HG03469 (cell line): ENCODE measurements at regions not wholly inside any gene's neighbourhood (a gene's known extent, or its start where the extent isn't known, plus 50 kb on each side); places are given as distances from the start of the nearest gene placed in this dataset.

ENCODE experiments used
- ATAC-seq: cut with Tn5 transposase; IDR thresholded peaks from one replicate; pipeline ENCODE4 v1.9.1; 2021; ENCODE audit warnings: mild to moderate bottlenecking, moderate library complexity, moderate number of reproducible peaks; ENCODE audit not compliant: unreplicated experiment

DNA sequence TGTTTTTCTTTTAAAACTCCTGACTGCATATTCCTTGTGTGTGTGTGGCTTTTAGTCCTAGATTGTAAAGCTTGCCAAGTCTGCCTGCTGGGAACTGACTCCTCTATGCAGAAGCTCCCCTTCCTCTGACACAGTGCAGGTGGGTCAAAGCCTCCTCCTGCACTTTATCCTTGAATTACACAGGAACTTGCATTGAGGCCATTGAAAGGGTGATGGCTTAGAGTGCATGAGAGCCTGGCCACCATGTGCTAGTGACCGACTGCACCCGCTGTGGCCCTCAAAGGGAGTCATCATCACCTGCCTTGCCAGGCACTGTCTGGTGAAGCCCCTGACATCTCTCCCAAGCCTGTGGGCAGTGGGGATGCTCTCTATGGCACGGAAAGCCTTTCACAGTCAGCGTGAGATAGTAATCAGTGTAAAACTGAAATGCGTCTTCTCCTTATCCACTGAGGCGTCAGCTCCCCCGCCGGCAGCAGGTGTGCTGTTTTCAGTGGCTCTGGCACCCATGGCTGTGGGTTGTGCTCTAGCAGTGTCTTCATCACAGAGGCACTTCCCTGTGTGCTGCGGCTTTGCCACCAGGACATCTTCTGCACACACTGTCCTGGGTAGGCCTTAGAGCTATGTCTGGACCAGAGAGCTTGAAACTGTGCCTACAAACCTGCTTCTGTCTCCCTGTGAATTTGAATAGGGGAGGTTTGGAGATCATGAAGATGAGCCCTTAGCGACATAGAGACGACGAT lies 87.9 kb downstream of the THBS2 start:
- no peak for ATAC-seq

DNA sequence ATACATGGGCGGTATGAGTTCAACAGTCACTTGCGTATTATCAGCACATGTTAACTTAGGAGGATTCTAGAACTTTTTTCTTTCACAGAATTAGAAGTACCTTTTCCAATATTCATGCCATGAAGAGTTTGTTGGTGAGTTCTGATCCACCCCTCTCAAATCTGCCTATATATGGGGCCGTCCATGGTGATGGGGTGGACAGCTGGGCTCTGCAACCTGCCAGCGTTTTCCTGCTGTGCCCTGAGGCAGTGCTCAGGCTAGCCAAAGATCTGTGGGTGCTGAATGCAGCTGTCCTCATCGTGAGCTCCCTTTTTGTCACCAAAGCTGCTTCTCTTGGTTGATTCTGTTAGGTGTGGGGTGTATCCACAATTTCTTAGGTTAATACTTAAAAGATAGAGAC lies 88.7 kb downstream of the THBS2 start:
- no peak for ATAC-seq

DNA sequence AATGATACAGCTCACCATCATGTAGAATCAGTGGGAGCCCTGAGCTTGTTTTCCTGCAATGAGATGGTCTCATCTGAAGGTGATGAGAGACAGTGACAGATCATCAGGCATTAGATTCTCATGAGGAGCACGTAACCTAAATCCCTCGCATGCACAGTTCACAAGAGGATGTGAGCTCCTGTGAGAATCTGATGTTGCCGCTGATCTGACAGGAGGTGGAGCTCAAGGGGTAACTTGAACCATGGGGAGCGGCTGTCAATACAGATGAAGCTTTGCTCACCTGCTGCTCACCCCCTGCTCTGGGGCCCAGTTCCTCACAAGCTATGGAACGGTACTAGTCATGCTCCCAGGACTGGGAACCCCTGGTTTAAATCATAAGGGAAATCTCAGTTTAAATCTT lies 89.2 kb downstream of the THBS2 start:
- ATAC-seq = no peak

DNA sequence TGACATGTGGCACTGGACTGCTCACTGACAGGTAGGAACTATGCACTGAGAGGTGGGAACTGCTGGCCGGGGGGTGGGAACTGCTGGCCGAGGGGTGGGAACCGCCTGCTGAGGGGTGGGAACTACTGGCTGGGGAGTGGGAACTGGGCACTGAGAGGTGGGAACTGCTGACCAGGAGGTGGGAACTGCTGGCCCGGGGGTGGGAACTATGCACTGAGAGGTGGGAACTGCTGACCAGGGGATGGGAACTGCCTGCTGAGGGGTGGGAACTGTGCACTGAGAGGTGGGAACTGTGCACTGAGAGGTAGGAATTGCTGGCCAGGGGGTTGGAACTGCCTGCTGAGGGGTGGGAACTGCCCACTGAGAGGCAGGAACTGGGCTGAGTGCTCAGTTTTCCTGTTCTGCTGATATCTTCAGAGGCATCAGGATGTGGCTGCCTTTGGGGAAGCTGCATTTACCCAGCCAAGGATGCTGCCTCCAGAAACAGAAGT lies 90.2 kb downstream of the THBS2 start:
- ATAC-seq = no peak

DNA sequence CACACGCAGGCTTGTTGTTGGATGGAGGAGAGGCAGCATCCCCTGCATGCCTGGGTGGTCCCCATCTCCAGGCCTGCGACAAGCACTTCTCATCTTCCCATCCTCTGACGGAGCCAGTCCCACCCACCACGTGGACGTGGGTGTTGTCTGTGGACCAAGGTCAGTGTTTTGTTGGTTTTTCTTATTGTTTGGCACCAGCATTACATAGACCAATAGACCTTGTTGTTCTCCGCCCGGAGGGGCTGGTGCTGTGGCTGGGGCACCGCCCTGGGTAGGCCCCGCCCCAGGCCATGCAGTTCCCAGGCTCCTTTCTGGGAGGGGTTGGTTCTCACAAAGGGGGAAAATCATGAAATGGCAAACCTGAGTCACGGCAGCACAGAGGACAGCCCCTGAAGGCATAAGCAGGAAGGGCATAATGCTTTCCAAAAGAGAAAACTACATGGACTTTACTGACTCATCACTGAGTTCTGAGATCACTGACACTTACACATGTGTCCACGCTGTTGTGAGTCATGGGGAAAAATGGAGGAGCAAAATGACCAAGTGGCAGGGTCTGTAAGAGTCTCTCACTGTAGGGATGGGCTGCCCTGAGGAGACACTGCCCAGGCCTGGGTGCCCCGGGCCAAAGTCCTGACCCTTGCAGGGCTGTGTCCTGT lies 90.8 kb downstream of the THBS2 start:
- no peak for ATAC-seq

DNA sequence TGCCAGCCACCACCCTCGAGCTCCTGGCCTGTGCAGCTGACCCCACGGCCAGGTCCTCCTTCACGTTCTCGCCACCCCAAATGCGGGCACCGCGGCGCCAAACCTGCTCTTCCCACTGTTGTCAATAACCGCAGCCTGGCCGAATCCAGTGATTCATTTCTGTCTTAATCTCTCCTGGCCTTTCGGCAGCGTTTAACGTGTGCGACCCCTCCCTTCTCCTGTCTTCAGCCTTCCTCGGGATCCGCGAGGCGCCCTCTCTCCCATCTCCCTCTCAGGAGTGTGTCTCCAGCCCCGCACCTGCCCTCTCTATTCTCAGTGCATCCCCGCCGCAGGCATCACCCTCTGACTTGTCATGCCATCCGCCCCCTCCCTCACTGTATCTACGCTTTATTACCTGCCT lies 91.4 kb downstream of the THBS2 start:
- ATAC-seq = no peak

- ATAC-seq = no peak
Observed at GRCh38 chr6:169161572-169162167, 92.0 kb downstream of the THBS2 start.

GRCh38 chr6:169160855-169161560 lies 92.6 kb downstream of the THBS2 start:
- no peak for ATAC-seq

DNA sequence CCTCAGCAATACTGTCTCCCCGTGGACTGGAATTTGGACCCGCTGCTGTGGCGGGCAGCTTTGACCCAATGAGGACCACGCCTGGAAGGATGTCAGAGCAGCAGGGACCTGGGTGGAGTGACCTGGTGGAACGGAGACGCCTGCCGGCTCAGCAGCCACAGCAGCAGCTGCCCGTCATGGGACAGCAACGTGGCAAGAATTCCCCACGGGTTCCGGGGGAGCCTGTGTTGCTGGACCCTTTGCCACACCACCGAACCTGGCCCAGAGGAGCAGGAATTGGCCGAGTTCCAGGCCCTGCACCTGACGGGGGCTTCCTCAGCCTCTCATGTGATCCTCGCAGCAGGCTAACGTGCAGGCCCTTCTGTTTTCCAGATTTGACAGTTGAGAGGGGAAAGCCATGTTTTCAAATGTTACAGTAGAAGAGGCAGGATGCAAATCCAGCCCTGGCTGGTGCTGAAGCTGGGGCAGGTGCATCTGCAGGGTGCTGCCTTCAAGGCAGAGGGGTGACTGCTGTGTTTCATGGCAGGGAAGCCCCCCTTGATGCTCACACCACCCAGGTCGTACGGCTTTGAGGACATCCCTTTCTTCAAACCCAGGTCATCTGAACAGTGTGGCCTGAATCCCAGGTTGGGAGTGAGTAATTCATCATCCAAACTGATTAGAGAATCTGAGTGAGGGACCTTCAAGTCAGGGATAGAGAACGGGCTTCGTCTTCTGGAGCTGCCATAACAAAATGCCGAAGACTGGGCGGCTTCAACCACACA lies 93.4 kb downstream of the THBS2 start:
- ATAC-seq = no peak

DNA sequence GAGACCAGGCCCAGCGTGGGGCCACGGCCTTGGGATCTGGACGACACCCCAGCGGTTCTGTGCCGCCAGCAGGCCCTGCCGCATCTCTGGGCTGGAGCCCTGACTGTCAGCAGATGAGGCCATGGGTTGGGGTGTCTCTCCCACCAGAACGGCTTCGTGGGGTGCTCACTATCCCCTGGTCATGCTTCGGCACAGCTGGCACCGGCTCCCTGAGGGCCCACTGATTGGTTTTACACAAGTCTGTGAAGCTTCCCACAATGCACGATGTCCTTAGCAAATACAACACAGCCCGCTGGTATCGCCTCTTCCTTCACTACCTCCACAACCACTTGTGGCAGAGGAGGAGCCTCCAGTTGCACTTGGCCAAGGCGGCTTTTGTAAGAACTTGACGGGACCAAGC lies 94.3 kb downstream of the THBS2 start:
- no peak for ATAC-seq

DNA sequence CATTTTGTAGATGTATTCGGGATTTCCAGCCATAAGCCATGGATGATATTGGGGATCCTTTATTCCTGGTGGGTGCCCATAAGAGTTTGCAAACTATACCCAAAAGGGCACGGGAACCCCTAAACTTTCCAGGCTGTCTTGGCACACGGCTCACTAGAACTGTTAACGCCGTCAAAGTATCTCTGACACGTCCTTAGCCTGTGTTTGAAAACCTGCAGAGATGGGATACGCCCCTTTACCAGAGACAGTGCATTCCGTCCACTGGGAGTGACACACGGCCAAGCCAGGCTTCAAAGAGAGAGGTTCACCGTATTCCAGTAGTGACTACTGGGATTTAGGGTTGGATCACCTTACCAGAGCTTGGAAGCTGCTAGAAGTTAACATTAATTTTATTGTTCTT lies 95.0 kb downstream of the THBS2 start:
- ATAC-seq = no peak

- ATAC-seq = no peak
Observed at GRCh38 chr6:169158174-169158573, 95.5 kb downstream of the THBS2 start.

- no peak for ATAC-seq
Observed at GRCh38 chr6:169157197-169158148, 96.2 kb downstream of the THBS2 start.

DNA sequence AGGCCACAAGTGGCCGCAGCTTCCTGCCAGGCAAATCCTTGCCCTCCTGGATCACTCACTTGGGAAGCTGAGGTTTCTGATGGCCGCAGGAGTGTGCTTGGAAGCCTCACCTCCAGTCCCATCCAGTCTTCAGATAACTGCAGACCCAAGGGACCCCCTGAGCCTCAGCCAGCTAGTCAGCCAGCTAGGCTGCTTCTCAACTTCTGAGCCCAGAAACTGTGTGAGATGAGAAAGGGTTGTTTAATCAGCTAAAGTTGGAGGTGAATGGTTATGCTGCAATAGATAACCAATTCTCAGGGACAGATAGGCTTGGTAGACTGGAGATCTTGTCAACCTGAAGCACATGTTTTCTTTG lies 96.9 kb downstream of the THBS2 start:
- no peak for ATAC-seq

DNA sequence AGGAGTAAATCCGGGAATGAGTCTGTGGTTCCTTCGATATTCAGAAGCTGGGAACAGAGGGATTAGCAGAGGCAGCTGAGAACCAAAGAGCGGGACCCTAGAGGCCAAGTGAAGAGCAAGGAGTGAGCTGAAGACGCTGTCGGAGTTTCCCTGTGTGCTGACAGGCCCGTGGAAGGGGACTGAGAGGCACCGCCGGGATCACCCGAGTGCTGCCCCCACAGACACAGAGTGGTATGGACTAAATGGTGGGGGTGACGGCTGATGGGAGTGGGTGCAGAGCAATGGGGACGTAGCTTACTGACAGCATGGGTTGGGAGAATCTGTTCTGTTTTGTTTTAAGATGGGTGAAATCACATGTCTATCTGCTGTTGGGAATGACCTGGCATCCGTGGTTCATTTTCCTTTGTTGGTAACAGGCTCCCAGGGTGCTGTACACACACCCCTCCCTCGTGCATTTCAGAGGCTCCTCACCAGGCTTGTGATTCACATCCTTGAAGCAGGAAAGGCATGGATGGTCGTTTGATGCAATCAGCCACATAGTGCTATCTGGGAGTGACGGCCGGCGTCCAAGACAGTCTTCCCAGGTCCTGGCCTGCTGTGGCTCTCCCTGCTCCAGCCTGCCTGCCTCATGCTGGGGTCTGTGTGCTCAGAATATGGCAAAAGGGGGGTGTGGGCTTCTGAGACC lies 97.4 kb downstream of the THBS2 start:
- ATAC-seq = no peak

GRCh38 chr6:169155481-169155880 lies 98.2 kb downstream of the THBS2 start:
- ATAC-seq = no peak

DNA sequence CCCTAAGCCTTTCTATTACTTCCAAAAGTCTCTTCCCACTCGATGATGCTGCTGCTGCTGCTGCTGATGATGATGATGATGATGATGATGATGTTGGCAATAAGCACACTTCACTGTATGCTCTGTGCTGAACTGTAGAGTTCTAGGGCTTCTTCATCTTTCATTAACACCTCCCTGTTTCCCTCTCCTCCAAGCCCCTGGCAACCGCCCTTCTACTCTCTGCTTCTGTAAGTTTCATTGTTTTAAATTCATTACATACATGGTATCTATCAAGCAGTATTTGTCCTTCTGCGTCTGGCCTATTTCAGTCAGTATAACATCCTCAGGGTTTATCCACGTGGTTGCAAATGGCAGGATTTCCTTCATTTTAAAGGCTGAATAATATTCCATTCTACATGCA lies 100.2 kb downstream of the THBS2 start:
- ATAC-seq = no peak

DNA sequence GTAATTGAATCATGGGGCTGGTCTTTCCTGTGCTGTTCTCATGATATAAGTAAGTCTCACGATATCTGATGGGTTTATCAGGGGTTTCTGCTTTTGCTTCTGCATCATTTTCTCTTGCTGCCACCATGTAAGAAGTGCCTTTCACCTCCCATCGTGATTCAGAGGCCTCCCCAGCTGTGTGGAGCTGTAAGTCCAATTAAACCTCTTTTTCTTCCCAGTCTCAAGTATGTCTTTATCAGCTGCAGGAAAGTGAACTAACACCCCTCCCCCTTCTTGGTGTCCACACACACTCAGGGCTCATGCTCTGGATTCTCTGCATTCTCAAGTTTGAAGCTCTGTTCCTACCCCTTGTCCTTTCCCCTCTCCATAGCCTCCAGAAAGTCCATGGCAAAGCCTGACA lies 107.1 kb downstream of the THBS2 start:
- no peak for ATAC-seq

DNA sequence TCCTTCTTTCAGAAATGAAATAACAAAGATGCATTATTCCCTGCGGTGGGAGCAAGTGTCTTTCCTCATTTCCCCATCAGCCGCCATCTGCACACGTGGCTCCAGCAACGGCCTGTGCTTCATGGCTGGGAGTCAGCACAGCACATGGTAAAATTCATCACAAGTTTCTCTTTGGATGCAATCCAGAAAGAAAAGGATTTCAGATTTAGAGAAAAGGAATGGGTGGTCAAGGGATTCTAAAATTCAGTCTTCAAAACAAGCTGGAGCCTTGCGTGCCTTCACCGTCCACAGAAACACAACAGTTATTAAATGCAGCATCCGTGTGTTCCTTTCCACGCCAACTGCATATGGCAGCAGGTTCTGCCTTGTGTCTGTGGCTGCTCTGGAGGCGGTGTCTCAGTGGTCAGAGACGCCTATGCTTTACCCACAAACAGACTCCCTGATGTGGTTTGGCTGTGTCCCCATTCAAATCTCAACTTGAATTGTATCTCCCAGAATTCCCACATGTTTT lies 107.6 kb downstream of the THBS2 start:
- ATAC-seq = no peak
